ENCODE measurements at regions not wholly inside any gene's neighbourhood (a gene's known extent, or its start where the extent isn't known, plus 50 kb on each side); places are given as distances from the start of the nearest gene placed in this dataset.

DNA sequence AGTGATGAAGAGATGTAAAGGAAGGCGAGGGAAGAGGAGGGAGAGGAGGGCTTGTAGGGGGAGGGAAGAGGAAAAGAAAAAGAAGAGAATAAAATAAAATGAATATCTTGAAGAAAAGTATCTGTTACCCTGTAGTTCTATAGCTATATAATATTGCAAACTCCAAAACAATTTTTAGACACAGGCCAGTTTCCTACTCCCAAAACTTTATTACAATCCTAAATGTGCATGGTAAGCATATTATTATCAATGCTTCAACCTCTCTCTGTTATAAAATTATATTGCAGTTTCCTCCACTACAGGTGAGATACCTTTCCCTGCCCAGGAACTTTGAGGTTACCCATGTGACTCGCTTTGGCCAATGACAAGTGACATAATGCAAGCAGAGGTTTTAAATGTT, 1351.6 kb upstream of the NRXN1 start (continued):
- TF ChIP-seq, protein P1, sequence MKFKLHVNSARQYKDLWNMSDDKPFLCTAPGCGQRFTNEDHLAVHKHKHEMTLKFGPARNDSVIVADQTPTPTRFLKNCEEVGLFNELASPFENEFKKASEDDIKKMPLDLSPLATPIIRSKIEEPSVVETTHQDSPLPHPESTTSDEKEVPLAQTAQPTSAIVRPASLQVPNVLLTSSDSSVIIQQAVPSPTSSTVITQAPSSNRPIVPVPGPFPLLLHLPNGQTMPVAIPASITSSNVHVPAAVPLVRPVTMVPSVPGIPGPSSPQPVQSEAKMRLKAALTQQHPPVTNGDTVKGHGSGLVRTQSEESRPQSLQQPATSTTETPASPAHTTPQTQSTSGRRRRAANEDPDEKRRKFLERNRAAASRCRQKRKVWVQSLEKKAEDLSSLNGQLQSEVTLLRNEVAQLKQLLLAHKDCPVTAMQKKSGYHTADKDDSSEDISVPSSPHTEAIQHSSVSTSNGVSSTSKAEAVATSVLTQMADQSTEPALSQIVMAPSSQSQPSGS (tag by site-specific recombination; IDR thresholded peaks at IDR 0.05; ENCODE audit: low read depth): no peak
- TF ChIP-seq ZNF423 (tag by site-specific recombination; IDR thresholded peaks at IDR 0.05) (no peak), ZNF48 (tag by site-specific recombination; IDR thresholded peaks at IDR 0.05) (no peak), SETDB1 (IDR thresholded peaks at IDR 0.05; ENCODE audit: insufficient read length, low read length) (no peak), ZBTB17 (tag by site-specific recombination; IDR thresholded peaks at IDR 0.05) (no peak), ZNF114 (tag by site-specific recombination; IDR thresholded peaks at IDR 0.05) (no peak), YY1 (tag by site-specific recombination; IDR thresholded peaks at IDR 0.05) (no peak), ZNF596 (tag by site-specific recombination; IDR thresholded peaks at IDR 0.05) (no peak)
- TF ChIP-seq, protein P2, sequence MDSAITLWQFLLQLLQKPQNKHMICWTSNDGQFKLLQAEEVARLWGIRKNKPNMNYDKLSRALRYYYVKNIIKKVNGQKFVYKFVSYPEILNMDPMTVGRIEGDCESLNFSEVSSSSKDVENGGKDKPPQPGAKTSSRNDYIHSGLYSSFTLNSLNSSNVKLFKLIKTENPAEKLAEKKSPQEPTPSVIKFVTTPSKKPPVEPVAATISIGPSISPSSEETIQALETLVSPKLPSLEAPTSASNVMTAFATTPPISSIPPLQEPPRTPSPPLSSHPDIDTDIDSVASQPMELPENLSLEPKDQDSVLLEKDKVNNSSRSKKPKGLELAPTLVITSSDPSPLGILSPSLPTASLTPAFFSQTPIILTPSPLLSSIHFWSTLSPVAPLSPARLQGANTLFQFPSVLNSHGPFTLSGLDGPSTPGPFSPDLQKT (IDR thresholded peaks at IDR 0.05; ENCODE audit: borderline replicate concordance, low read depth, low read length): no peak

DNA sequence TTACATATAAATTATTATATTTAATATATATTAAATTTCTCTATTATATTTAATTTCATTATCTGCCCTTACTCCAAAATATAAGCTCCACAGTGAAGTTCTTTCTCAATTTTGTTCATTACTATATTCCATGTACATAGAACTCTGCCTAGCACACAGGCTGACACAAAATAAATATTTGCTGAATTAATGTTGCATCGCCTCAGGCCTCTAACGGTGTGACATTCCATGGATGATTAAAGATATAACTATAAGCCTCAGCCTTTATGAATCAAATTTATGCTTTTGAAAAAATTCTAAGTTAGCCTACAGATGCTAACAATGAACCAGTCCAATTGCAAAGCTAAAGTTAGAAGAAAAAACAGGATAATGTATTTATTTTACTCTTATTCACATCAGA, 1337.2 kb upstream of the NRXN1 start:
- no peaks in the 10 kb centered on the region for H3K4me1 ChIP-seq (ENCODE audit: control insufficient read depth, insufficient read depth, low read length)
- H3K4me3 ChIP-seq (ENCODE audit: low read depth, low read length): no peak overlapping the region
- no peaks in the 10 kb centered on the region for H3K36me3 ChIP-seq (ENCODE audit: control insufficient read depth in 2 of 2, insufficient read depth in 1 of 2, low read length in 2 of 2)
- ChIA-PET CTCF (no interaction called here), POLR2A (no interaction called here)
- no peaks in the 10 kb centered on the region for H3K9me3 ChIP-seq (ENCODE audit: control insufficient read depth, insufficient read depth, low read depth, low read length)
- H3K27ac ChIP-seq (ENCODE audit: extremely low read depth, low read depth, low read length): no peak overlapping the region
- no peak for TF ChIP-seq ZBTB8A (tag by site-specific recombination; IDR thresholded peaks at IDR 0.05)
- TF ChIP-seq ZNF510 (tag by site-specific recombination; IDR thresholded peaks at IDR 0.05; ENCODE audit: insufficient replicate concordance): no peak
- no peak for TF ChIP-seq ZNF202 (tag by site-specific recombination; IDR thresholded peaks at IDR 0.05; ENCODE audit: borderline replicate concordance)
- no peak for TF ChIP-seq ZNF768 (tag by site-specific recombination; IDR thresholded peaks at IDR 0.05)
- no peak for TF ChIP-seq ZNF544 (tag by site-specific recombination; IDR thresholded peaks at IDR 0.05)
- no peak for TF ChIP-seq ZNF354C (tag by site-specific recombination; IDR thresholded peaks at IDR 0.05; ENCODE audit: borderline replicate concordance, low read depth)
- TF ChIP-seq BCL11B (tag by site-specific recombination; IDR thresholded peaks at IDR 0.05; ENCODE audit: low read depth): no peak
- TF ChIP-seq ZNF791 (tag by site-specific recombination; IDR thresholded peaks at IDR 0.05): no peak
- TF ChIP-seq HOXC10 (CRISPR knock-in tag; IDR thresholded peaks at IDR 0.05): no peak
- TF ChIP-seq ZNF302 (tag by site-specific recombination; IDR thresholded peaks at IDR 0.05; ENCODE audit: low read depth): no peak
- no peak for TF ChIP-seq EGR2 (tag by site-specific recombination; IDR thresholded peaks at IDR 0.05; ENCODE audit: low read depth)
- TF ChIP-seq, protein P3, sequence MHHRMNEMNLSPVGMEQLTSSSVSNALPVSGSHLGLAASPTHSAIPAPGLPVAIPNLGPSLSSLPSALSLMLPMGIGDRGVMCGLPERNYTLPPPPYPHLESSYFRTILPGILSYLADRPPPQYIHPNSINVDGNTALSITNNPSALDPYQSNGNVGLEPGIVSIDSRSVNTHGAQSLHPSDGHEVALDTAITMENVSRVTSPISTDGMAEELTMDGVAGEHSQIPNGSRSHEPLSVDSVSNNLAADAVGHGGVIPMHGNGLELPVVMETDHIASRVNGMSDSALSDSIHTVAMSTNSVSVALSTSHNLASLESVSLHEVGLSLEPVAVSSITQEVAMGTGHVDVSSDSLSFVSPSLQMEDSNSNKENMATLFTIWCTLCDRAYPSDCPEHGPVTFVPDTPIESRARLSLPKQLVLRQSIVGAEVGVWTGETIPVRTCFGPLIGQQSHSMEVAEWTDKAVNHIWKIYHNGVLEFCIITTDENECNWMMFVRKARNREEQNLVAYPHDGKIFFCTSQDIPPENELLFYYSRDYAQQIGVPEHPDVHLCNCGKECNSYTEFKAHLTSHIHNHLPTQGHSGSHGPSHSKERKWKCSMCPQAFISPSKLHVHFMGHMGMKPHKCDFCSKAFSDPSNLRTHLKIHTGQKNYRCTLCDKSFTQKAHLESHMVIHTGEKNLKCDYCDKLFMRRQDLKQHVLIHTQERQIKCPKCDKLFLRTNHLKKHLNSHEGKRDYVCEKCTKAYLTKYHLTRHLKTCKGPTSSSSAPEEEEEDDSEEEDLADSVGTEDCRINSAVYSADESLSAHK (tag by site-specific recombination; IDR thresholded peaks at IDR 0.05): no peak
- TF ChIP-seq, protein P4, sequence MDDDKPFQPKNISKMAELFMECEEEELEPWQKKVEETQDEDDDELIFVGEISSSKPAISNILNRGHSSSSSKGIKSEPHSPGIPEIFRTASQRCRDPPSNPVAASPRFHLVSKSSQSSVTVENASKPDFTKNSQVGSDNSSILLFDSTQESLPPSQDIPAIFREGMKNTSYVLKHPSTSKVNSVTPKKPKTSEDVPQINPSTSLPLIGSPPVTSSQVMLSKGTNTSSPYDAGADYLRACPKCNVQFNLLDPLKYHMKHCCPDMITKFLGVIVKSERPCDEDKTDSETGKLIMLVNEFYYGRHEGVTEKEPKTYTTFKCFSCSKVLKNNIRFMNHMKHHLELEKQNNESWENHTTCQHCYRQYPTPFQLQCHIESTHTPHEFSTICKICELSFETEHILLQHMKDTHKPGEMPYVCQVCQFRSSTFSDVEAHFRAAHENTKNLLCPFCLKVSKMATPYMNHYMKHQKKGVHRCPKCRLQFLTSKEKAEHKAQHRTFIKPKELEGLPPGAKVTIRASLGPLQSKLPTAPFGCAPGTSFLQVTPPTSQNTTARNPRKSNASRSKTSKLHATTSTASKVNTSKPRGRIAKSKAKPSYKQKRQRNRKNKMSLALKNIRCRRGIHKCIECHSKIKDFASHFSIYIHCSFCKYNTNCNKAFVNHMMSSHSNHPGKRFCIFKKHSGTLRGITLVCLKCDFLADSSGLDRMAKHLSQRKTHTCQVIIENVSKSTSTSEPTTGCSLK (tag by site-specific recombination; IDR thresholded peaks at IDR 0.05): no peak
- TF ChIP-seq ZNF140 (tag by site-specific recombination; IDR thresholded peaks at IDR 0.05): no peak
- no peak for TF ChIP-seq ZNF132 (tag by site-specific recombination; IDR thresholded peaks at IDR 0.05; ENCODE audit: borderline replicate concordance)
- TF ChIP-seq ZNF350 (tag by site-specific recombination; IDR thresholded peaks at IDR 0.05): no peak
- TF ChIP-seq, protein P5, sequence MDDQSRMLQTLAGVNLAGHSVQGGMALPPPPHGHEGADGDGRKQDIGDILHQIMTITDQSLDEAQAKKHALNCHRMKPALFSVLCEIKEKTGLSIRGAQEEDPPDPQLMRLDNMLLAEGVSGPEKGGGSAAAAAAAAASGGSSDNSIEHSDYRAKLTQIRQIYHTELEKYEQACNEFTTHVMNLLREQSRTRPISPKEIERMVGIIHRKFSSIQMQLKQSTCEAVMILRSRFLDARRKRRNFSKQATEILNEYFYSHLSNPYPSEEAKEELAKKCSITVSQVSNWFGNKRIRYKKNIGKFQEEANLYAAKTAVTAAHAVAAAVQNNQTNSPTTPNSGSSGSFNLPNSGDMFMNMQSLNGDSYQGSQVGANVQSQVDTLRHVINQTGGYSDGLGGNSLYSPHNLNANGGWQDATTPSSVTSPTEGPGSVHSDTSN (CRISPR knock-in tag; IDR thresholded peaks at IDR 0.05): no peak
- no peak for TF ChIP-seq ZNF112 (tag by site-specific recombination; IDR thresholded peaks at IDR 0.05)
